PC-3 (cell line): ENCODE measurements at regions not wholly inside any gene's neighbourhood (a gene's known extent, or its start where the extent isn't known, plus 50 kb on each side); places are given as distances from the start of the nearest gene placed in this dataset.

Experiments used
- ATAC-seq: fragments of 200-7000 bp; cut with Tn5 transposase; 2 replicates; pipeline ENCODE4 v1.9.1; 2020; ENCODE audit warnings: mild to moderate bottlenecking, moderate library complexity
- BruUV-seq: library from RNA; stranded (reverse); fragments of 400-500 nt; replicated peaks from 2 replicates; lab custom pipeline; 2021; lab: Mats Ljungman, UMichigan
- CTCF ChIA-PET: fragments of 300-600 bp; sonication (Branson Sonifier 250); formaldehyde crosslinking; loops from one replicate; lab custom pipeline; 2022; ENCODE audit warnings: antibody characterized with exemption; lab: Charles Lee
- POLR2A ChIA-PET: fragments of 300-600 bp; sonication (Branson Sonifier 250); formaldehyde crosslinking; loops from one replicate; lab custom pipeline; 2022; ENCODE audit warnings: antibody characterized with exemption; ENCODE audit not compliant: unreplicated experiment; lab: Charles Lee
- DNase-seq: peaks from one replicate; pipeline ENCODE4 v3.0.0-alpha.2; 2015
- H2AFZ ChIP-seq: fragments of 300-600 bp; sonication (generic); 2 replicates; pipeline ENCODE4 v1.6.0; 2016; ENCODE audit warnings: antibody characterized with exemption, low read length
- H3F3A ChIP-seq: fragments of 300-600 bp; sonication (generic); one replicate; pipeline ENCODE4 v1.6.0; 2017; ENCODE audit warnings: antibody characterized with exemption, low read length, control low read depth, mild to moderate bottlenecking; ENCODE audit not compliant: unreplicated experiment
- H3K27ac ChIP-seq: fragments of 300-600 bp; sonication (generic); 2 replicates; pipeline ENCODE4 v1.5.1; 2016; ENCODE audit warnings: mild to moderate bottlenecking, low read length
- H3K27me3 ChIP-seq: fragments of 300-600 bp; sonication (generic); 2 replicates; pipeline ENCODE4 v1.6.1; 2016; ENCODE audit warnings: low read length, mixed read lengths
- H3K36me3 ChIP-seq: fragments of 300-600 bp; sonication (generic); 2 replicates; pipeline ENCODE4 v1.6.1; 2016; ENCODE audit warnings: low read depth, mixed run types, low read length, mixed read lengths
- H3K4me1 ChIP-seq: fragments of 300-600 bp; sonication (generic); 2 replicates; pipeline ENCODE4 v1.5.1; 2016; ENCODE audit warnings: low read length; ENCODE audit not compliant: insufficient read depth
- H3K4me2 ChIP-seq: fragments of 300-600 bp; sonication (generic); 2 replicates; pipeline ENCODE4 v1.6.0; 2016; ENCODE audit warnings: low read length
- H3K4me3 ChIP-seq: fragments of 300-600 bp; sonication (generic); 2 replicates; pipeline ENCODE4 v1.5.1; 2016; ENCODE audit warnings: mild to moderate bottlenecking, low read length, mixed read lengths
- H3K79me2 ChIP-seq: fragments of 300-600 bp; sonication (generic); 2 replicates; pipeline ENCODE4 v1.6.1; 2017; ENCODE audit warnings: low read length, mixed read lengths
- H3K9ac ChIP-seq: fragments of 300-600 bp; sonication (generic); 2 replicates; pipeline ENCODE4 v1.6.0; 2016; ENCODE audit warnings: mild to moderate bottlenecking, low read length
- H3K9me2 ChIP-seq: fragments of 300-600 bp; sonication (generic); replicated peaks from 2 replicates; pipeline ENCODE4 v1.6.1; 2016; ENCODE audit warnings: mixed run types, low read length, mixed read lengths
- H3K9me3 ChIP-seq: fragments of 300-600 bp; sonication (generic); 2 replicates; pipeline ENCODE4 v1.6.1; 2016; ENCODE audit warnings: low read length, mixed read lengths
- H4K20me1 ChIP-seq: fragments of 300-600 bp; sonication (generic); 2 replicates; pipeline ENCODE4 v1.6.1; 2016; ENCODE audit warnings: low read length, mixed read lengths
- EZH2 ChIP-seq: fragments of 300-600 bp; sonication (generic); IDR thresholded peaks from one replicate; pipeline ENCODE4 v1.6.1; 2017; ENCODE audit warnings: antibody characterized with exemption, mild to moderate bottlenecking, low read length; ENCODE audit not compliant: unreplicated experiment
- EZH2phosphoT487 ChIP-seq: fragments of 300-600 bp; sonication (generic); IDR thresholded peaks from 2 replicates; pipeline ENCODE4 v1.6.1; 2018; ENCODE audit warnings: mild to moderate bottlenecking, antibody characterized with exemption, low read length, borderline replicate concordance
- intact Hi-C: fragments of 100-400 bp; cut with micrococcal nuclease; formaldehyde crosslinking; loops from 2 replicates; pipeline ENCODE4 v1.9.0; 2023
- TF ChIP-seq, protein P1 (sequence below): fragments of 300-600 bp; sonication (generic); conservative IDR thresholded peaks from 2 replicates; pipeline ENCODE4 v1.5.1; 2017; ENCODE audit warnings: antibody characterized with exemption, low read depth, mild to moderate bottlenecking, low read length

DNA sequence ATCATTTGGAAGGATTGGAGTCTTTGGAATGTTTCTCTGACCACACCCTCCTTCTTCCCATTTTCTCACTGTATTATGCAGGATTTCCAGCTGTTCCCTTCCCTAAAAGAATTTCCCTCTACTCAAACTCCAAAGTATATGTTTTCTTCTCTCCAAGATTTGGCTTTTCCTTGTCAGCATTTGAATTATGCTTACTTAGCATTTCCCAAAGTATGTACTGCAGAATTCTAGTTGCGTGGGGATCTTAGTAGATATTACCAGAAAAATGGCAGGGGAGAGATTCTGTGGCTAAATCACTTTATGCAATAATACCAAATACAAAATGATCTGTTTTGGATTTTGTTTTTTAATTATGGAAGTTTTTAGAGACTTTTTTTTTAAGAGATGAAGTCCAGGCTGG, 142.3 kb downstream of the OR4C45 start:
- BruUV-seq, result no TSS peak
- H3K9ac ChIP-seq, result no peak overlapping the region
- TF ChIP-seq, protein P1, sequence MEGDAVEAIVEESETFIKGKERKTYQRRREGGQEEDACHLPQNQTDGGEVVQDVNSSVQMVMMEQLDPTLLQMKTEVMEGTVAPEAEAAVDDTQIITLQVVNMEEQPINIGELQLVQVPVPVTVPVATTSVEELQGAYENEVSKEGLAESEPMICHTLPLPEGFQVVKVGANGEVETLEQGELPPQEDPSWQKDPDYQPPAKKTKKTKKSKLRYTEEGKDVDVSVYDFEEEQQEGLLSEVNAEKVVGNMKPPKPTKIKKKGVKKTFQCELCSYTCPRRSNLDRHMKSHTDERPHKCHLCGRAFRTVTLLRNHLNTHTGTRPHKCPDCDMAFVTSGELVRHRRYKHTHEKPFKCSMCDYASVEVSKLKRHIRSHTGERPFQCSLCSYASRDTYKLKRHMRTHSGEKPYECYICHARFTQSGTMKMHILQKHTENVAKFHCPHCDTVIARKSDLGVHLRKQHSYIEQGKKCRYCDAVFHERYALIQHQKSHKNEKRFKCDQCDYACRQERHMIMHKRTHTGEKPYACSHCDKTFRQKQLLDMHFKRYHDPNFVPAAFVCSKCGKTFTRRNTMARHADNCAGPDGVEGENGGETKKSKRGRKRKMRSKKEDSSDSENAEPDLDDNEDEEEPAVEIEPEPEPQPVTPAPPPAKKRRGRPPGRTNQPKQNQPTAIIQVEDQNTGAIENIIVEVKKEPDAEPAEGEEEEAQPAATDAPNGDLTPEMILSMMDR, result no peak
- TF ChIP-seq EZH2, result no peak
- TF ChIP-seq EZH2phosphoT487, result no peak

DNA sequence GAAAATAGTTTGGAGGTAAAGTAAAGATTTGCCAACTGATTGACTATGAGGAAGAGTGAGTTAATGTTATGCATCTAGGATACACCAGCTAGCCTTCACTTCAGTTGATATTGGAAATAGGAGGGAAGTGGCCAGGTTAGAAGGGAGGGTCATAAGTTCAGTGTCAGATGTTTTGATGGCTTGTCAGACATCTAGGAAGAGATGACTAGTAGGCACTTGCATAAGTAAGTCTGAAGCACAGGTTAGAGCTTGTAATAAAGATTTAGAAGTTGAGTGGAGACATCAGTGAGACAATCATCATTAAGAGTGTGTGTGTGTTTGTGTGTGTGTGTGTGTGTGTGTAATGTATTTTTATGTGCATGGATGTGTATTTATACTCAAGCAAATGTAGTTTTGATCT, 146.1 kb downstream of the OR4C45 start:
- DNase-seq (no peak), ATAC-seq (no peak)
- Histone ChIP-seq H3K4me3 (no peak overlapping the region), H3K4me2 (no peak overlapping the region), H3K27me3 (no peaks in the 10 kb centered on the region), H3K9me2 (no peaks in the 10 kb centered on the region), H4K20me1 (no peaks in the 10 kb centered on the region), H3K36me3 (no peaks in the 10 kb centered on the region), H3K27ac (no peak overlapping the region), H3K79me2 (no peaks in the 10 kb centered on the region), H3F3A (no peaks in the 10 kb centered on the region), H3K9ac (no peak overlapping the region), H2AFZ (no peak overlapping the region), H3K9me3 (no peaks in the 10 kb centered on the region), H3K4me1 (no peaks in the 10 kb centered on the region)
- CTCF ChIA-PET, result no interaction called here
- POLR2A ChIA-PET, result no interaction called here
- no TSS peak for BruUV-seq
- no peak for TF ChIP-seq EZH2
- TF ChIP-seq EZH2phosphoT487, result no peak
- TF ChIP-seq, protein P1, result no peak
- intact Hi-C loops, result no loop called here

More for the DNA sequence above, 142.3 kb downstream of the OR4C45 start:
- no peak for ATAC-seq
- H3K4me2 ChIP-seq, result no peak overlapping the region
- no peaks in the 10 kb centered on the region for H3K79me2 ChIP-seq
- no peak for DNase-seq
- no peaks in the 10 kb centered on the region for H3F3A ChIP-seq
- no peak overlapping the region for H2AFZ ChIP-seq
- ChIA-PET CTCF (no interaction called here), POLR2A (no interaction called here)
- no peaks in the 10 kb centered on the region for H3K4me1 ChIP-seq
- H3K27me3 ChIP-seq, result no peaks in the 10 kb centered on the region
- intact Hi-C loops, result no loop called here
- H3K9me2 ChIP-seq, result no peaks in the 10 kb centered on the region
- no peaks in the 10 kb centered on the region for H4K20me1 ChIP-seq
- no peaks in the 10 kb centered on the region for H3K36me3 ChIP-seq
- H3K9me3 ChIP-seq, result no peaks in the 10 kb centered on the region
- no peak overlapping the region for H3K4me3 ChIP-seq
- no peak overlapping the region for H3K27ac ChIP-seq

DNA sequence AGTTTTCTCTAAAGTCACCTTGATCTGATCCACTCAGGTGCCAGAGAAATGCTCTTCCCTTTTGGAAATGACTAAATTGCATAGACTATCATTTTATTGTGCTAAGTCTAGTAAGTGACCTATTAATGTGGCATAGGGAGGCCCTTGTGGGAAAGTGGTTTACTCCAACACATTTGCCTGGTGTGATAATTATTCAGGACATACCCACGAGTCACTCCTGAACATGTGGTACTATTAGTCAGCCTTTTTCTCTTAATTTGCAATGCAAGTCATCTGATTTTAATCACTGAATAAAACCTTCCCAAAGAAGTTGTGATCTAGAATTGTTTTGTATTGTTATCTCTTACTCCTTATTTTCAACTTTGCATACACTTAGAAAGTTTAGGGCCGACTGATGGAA, 148.7 kb downstream of the OR4C45 start:
- no peak for DNase-seq
- Histone ChIP-seq H3K27me3 (no peaks in the 10 kb centered on the region), H3F3A (no peaks in the 10 kb centered on the region), H2AFZ (no peak overlapping the region), H3K9me3 (no peaks in the 10 kb centered on the region), H3K9me2 (no peaks in the 10 kb centered on the region), H3K9ac (no peak overlapping the region), H3K79me2 (no peaks in the 10 kb centered on the region), H3K4me2 (no peak overlapping the region), H3K36me3 (no peaks in the 10 kb centered on the region), H4K20me1 (no peaks in the 10 kb centered on the region), H3K4me3 (no peak overlapping the region), H3K27ac (no peak overlapping the region), H3K4me1 (no peaks in the 10 kb centered on the region)
- intact Hi-C loops, result no loop called here
- POLR2A ChIA-PET, result no interaction called here
- no peak for ATAC-seq
- CTCF ChIA-PET, result no interaction called here
- no TSS peak for BruUV-seq
- TF ChIP-seq EZH2phosphoT487 (no peak), EZH2 (no peak)
- TF ChIP-seq, protein P1, result no peak
